Neural crest cell (in vitro differentiated cells): ENCODE measurements at regions not wholly inside any gene's neighbourhood (a gene's known extent, or its start where the extent isn't known, plus 50 kb on each side); places are given as distances from the start of the nearest gene placed in this dataset.
A peak's percentile ranks its signal among the peaks of the same experiment; 100 is the strongest.

Experiments used
- DNase-seq: peaks from one replicate; pipeline ENCODE4 v3.0.0; 2021; ENCODE audit warnings: low read depth, mixed read lengths, low spot score
- H3K27ac Mint-ChIP-seq: one replicate; pipeline ENCODE4 v1.8.0; 2021; ENCODE audit warnings: mild to moderate bottlenecking, mixed read lengths; ENCODE audit not compliant: unreplicated experiment
- H3K27me3 Mint-ChIP-seq: 2 replicates; pipeline ENCODE4 v1.8.0; 2021; ENCODE audit warnings: low read depth, mild to moderate bottlenecking, mixed read lengths
- H3K36me3 Mint-ChIP-seq: 2 replicates; pipeline ENCODE4 v1.8.0; 2021; ENCODE audit warnings: low read depth, mild to moderate bottlenecking, mixed read lengths
- H3K4me1 Mint-ChIP-seq: 2 replicates; pipeline ENCODE4 v1.8.0; 2021; ENCODE audit warnings: mixed read lengths
- H3K4me3 Mint-ChIP-seq: one replicate; pipeline ENCODE4 v1.8.0; 2021; ENCODE audit warnings: mild to moderate bottlenecking, mixed read lengths
- H3K9me3 Mint-ChIP-seq: 2 replicates; pipeline ENCODE4 v1.8.0; 2021; ENCODE audit warnings: mixed read lengths
- TF ChIP-seq, protein P1 (sequence below): fragments of 200-600 bp; sonication (generic); conservative IDR thresholded peaks from 2 replicates; pipeline ENCODE4 v1.5.0; 2021; ENCODE audit warnings: antibody characterized with exemption, mild to moderate bottlenecking

DNA sequence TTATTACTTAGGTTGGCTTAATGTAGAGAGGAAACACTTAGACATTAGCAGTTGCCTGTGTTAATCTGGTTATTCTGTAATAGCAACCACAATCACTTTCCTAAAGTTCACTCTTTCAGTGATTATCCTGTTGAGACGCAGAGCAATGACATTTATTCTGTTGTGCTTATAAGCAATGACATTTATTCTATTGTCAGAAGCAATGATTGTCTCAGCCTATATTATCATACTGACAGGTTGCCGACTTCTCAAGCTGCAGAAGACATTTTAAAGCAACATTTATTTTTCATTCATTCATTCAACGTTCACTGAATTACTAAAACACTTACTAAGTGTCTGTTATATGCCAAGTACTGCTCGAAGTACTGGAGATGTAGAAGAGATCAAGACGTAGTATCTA, 193.5 kb upstream of the SLITRK3 start:
- Mint-ChIP-seq H3K27me3 (no peaks in the 10 kb centered on the region), H3K27ac (no peak overlapping the region)

DNA sequence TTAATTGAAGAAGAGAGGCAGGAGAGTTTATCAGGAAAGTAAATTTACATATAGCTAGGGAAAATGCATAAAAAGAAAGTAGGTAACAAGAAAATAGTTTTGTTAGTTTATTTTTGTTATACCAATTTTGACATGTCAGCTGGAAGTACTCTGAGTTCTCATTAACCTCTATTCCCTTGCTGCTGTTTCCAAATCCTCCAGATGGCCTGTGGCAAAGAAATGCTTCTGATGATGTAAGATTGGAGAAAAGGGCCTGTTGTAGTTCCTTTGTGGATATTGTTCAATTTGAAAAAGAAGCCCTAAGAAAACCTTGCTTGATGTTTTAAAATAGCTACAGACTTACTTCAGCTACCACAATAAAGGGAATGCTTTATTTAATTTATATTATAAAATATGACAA, 192.9 kb upstream of the SLITRK3 start:
- Mint-ChIP-seq H3K9me3 (peaks cover 5% of the 10 kb centered on the region), H3K27me3 (no peaks in the 10 kb centered on the region), H3K4me3 (no peak overlapping the region), H3K36me3 (peaks cover 2% of the 10 kb centered on the region), H3K4me1 (peaks cover 5% of the 10 kb centered on the region), H3K27ac (no peak overlapping the region)
- TF ChIP-seq, protein P1, sequence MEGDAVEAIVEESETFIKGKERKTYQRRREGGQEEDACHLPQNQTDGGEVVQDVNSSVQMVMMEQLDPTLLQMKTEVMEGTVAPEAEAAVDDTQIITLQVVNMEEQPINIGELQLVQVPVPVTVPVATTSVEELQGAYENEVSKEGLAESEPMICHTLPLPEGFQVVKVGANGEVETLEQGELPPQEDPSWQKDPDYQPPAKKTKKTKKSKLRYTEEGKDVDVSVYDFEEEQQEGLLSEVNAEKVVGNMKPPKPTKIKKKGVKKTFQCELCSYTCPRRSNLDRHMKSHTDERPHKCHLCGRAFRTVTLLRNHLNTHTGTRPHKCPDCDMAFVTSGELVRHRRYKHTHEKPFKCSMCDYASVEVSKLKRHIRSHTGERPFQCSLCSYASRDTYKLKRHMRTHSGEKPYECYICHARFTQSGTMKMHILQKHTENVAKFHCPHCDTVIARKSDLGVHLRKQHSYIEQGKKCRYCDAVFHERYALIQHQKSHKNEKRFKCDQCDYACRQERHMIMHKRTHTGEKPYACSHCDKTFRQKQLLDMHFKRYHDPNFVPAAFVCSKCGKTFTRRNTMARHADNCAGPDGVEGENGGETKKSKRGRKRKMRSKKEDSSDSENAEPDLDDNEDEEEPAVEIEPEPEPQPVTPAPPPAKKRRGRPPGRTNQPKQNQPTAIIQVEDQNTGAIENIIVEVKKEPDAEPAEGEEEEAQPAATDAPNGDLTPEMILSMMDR, result no peak
- no peak for DNase-seq

More for the DNA sequence above, 193.5 kb upstream of the SLITRK3 start:
- DNase-seq, result no peak
- Mint-ChIP-seq H3K36me3 (peaks cover 2% of the 10 kb centered on the region), H3K4me1 (peaks cover 5% of the 10 kb centered on the region), H3K9me3 (peaks cover 4% of the 10 kb centered on the region), H3K4me3 (no peak overlapping the region)
- TF ChIP-seq, protein P1, result no peak

DNA sequence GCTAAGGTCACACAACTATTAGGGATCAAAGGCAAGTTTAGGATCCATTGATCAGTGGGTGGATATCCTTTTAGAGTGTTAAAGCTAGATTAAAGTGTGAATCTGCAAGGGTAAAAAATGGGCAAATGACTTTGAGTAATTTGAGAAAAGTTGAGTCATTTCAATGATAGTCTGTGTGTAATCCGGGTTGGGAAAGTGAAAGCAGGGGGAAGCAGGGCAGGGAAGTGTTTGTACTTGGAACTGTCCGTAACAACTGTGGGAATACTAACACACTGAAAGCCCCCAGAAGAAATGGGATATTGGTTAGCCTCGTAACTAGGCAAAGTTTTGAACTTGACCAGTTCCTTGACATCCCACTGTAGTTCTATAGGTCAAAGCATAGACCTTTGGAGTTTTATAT, 187.2 kb upstream of the SLITRK3 start:
- no peak overlapping the region for H3K4me3 Mint-ChIP-seq
- H3K27me3 Mint-ChIP-seq, result no peaks in the 10 kb centered on the region
- DNase-seq, result no peak
- no peak overlapping the region for H3K27ac Mint-ChIP-seq
- TF ChIP-seq, protein P1, result no peak
- H3K36me3 Mint-ChIP-seq, result peaks cover 9% of the 10 kb centered on the region
- peaks cover 13% of the 10 kb centered on the region for H3K9me3 Mint-ChIP-seq
- peaks cover 17% of the 10 kb centered on the region for H3K4me1 Mint-ChIP-seq

DNA sequence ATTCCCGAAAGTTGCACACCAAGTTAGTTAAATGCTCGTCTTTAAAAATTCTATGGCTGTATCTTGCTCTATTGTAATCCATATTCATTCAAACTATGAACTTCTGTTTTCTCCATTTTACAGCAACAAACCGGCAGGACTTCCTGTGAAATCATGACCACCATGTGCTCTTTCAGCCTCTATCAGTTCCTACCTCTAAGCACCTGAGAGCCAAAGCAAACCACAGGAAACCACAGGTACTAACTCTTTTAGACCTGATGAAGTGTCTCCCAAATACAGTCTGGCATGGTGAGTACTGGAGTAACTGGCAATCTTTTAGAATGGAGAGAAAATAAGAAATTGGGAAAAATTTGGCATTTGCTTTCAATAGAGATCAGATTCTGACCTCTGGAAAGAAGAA, 186.5 kb upstream of the SLITRK3 start:
- DNase-seq, result no peak
- H3K9me3 Mint-ChIP-seq, result peaks cover 10% of the 10 kb centered on the region
- peaks cover 19% of the 10 kb centered on the region for H3K4me1 Mint-ChIP-seq
- no peak overlapping the region for H3K4me3 Mint-ChIP-seq
- no peak overlapping the region for H3K27ac Mint-ChIP-seq
- TF ChIP-seq, protein P1, result no peak
- no peaks in the 10 kb centered on the region for H3K27me3 Mint-ChIP-seq
- H3K36me3 Mint-ChIP-seq, result peaks cover 7% of the 10 kb centered on the region

DNA sequence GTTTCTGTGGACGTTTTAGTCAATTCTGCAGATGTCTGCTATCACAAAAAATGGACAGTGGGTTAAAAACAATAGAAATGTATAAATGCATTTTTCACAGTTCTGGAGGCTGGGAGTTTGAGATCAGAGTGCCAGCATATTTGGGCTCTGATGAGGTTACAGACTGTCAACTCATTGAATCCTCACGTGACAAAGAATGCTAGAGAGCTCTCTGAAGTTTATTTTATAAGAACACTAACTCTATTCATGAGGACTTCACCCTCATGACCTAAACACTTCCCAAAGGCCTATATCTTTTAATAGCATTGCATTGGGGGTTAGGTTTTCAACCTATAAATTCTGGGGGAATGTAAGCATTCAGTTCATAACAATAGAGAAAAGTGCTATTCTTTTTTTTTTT, 182.6 kb upstream of the SLITRK3 start:
- DNase-seq, result no peak
- Mint-ChIP-seq H3K27ac (peak overlapping the region; percentile 96), H3K9me3 (peaks cover 8% of the 10 kb centered on the region), H3K4me3 (peak overlapping the region; percentile 27), H3K36me3 (peaks cover 7% of the 10 kb centered on the region), H3K27me3 (no peaks in the 10 kb centered on the region), H3K4me1 (peaks cover 27% of the 10 kb centered on the region)
- TF ChIP-seq, protein P1, result no peak

DNA sequence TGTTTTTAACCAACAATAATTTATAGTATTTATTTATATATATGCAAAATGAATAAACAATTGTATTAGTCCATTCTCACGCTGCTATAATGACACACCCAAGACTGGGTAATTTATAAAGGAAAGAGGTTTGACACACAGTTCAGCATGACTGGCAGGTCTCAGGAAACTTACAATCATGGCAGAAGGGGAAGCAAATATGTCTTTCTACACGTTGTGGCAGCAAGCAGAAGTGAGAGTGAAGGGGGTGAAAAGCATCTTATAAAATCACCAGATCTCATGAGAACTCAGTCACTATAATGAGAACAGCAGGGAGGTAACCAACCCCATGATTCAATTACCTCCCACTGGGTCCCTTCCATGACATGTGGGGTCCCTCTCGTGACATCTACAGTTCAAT, 162.8 kb upstream of the SLITRK3 start:
- H3K36me3 Mint-ChIP-seq, result no peaks in the 10 kb centered on the region
- no peaks in the 10 kb centered on the region for H3K27me3 Mint-ChIP-seq
- peaks cover 4% of the 10 kb centered on the region for H3K9me3 Mint-ChIP-seq
- no peaks in the 10 kb centered on the region for H3K4me1 Mint-ChIP-seq
- no peak overlapping the region for H3K4me3 Mint-ChIP-seq
- DNase-seq, result no peak
- TF ChIP-seq, protein P1, result no peak
- no peak overlapping the region for H3K27ac Mint-ChIP-seq
